Mononuclear cell (primary cell): ENCODE measurements at regions not wholly inside any gene's neighbourhood (a gene's known extent, or its start where the extent isn't known, plus 50 kb on each side); places are given as distances from the start of the nearest gene placed in this dataset.

Source experiments
- H3K27me3 ChIP-seq: 2 replicates; pipeline ENCODE4 v1.6.0; 2011; ENCODE audit warnings: low read length, control low read depth; ENCODE audit not compliant: insufficient read depth
- H3K4me1 ChIP-seq: 2 replicates; pipeline ENCODE4 v1.5.1; 2011; ENCODE audit warnings: mild to moderate bottlenecking, low read length, control low read depth; ENCODE audit not compliant: insufficient read depth
- H3K4me3 ChIP-seq: 2 replicates; pipeline ENCODE4 v1.5.1; 2011; ENCODE audit warnings: mild to moderate bottlenecking, low read length, moderate library complexity
- H3K9me3 ChIP-seq: 2 replicates; pipeline ENCODE4 v1.5.1; 2011; ENCODE audit warnings: low read depth, mild to moderate bottlenecking, control low read depth, low read length

GRCh38 chr3:194231929-194232832 is 96.2 kb downstream of the HES1 start:
- H3K27me3 ChIP-seq, result no peaks in the 10 kb centered on the region
- no peaks in the 10 kb centered on the region for H3K4me1 ChIP-seq
- no peaks in the 10 kb centered on the region for H3K9me3 ChIP-seq
- H3K4me3 ChIP-seq, result no peak overlapping the region

- Histone ChIP-seq H3K9me3 (no peaks in the 10 kb centered on the region), H3K27me3 (no peaks in the 10 kb centered on the region), H3K4me1 (no peaks in the 10 kb centered on the region), H3K4me3 (no peak overlapping the region)
These were observed 97.2 kb downstream of the HES1 start for GRCh38 chr3:194233150-194233549.

- H3K27me3 ChIP-seq, result no peaks in the 10 kb centered on the region
- H3K4me1 ChIP-seq, result no peaks in the 10 kb centered on the region
- H3K4me3 ChIP-seq, result no peak overlapping the region
- no peaks in the 10 kb centered on the region for H3K9me3 ChIP-seq
These were observed 99.2 kb downstream of the HES1 start for GRCh38 chr3:194235160-194235559.

GRCh38 chr3:194237110-194237509 is 101.2 kb downstream of the HES1 start:
- Histone ChIP-seq H3K27me3 (no peaks in the 10 kb centered on the region), H3K4me3 (no peak overlapping the region), H3K9me3 (no peaks in the 10 kb centered on the region), H3K4me1 (no peaks in the 10 kb centered on the region)

GRCh38 chr3:194240766-194241165 is 104.8 kb downstream of the HES1 start:
- Histone ChIP-seq H3K27me3 (no peaks in the 10 kb centered on the region), H3K9me3 (no peaks in the 10 kb centered on the region), H3K4me3 (no peak overlapping the region), H3K4me1 (no peaks in the 10 kb centered on the region)

- Histone ChIP-seq H3K4me3 (no peak overlapping the region), H3K27me3 (no peaks in the 10 kb centered on the region), H3K4me1 (no peaks in the 10 kb centered on the region), H3K9me3 (no peaks in the 10 kb centered on the region)
These were observed 107.4 kb downstream of the HES1 start for GRCh38 chr3:194243172-194243837.

- Histone ChIP-seq H3K4me1 (no peaks in the 10 kb centered on the region), H3K27me3 (no peaks in the 10 kb centered on the region), H3K9me3 (no peaks in the 10 kb centered on the region), H3K4me3 (no peak overlapping the region)
These were observed 107.0 kb downstream of the CPN2 start for GRCh38 chr3:194244167-194244566.

GRCh38 chr3:194245474-194245873 is 105.7 kb downstream of the CPN2 start:
- Histone ChIP-seq H3K4me3 (no peak overlapping the region), H3K27me3 (no peaks in the 10 kb centered on the region), H3K9me3 (no peaks in the 10 kb centered on the region), H3K4me1 (no peaks in the 10 kb centered on the region)

- H3K4me1 ChIP-seq, result no peaks in the 10 kb centered on the region
- no peak overlapping the region for H3K4me3 ChIP-seq
- no peaks in the 10 kb centered on the region for H3K27me3 ChIP-seq
- no peaks in the 10 kb centered on the region for H3K9me3 ChIP-seq
These were observed 105.1 kb downstream of the CPN2 start for GRCh38 chr3:194245975-194246561.

GRCh38 chr3:194246709-194247349 is 104.3 kb downstream of the CPN2 start:
- H3K4me3 ChIP-seq, result no peak overlapping the region

GRCh38 chr3:194247350-194247740 is 103.8 kb downstream of the CPN2 start:
- Histone ChIP-seq H3K27me3 (no peaks in the 10 kb centered on the region), H3K9me3 (no peaks in the 10 kb centered on the region), H3K4me1 (no peaks in the 10 kb centered on the region), H3K4me3 (no peak overlapping the region)

More at GRCh38 chr3:194246709-194247349, 104.3 kb downstream of the CPN2 start:
- H3K4me1 ChIP-seq, result no peaks in the 10 kb centered on the region
- H3K27me3 ChIP-seq, result no peaks in the 10 kb centered on the region
- no peaks in the 10 kb centered on the region for H3K9me3 ChIP-seq

GRCh38 chr3:194249323-194250097 is 101.6 kb downstream of the CPN2 start:
- Histone ChIP-seq H3K9me3 (no peaks in the 10 kb centered on the region), H3K4me3 (no peak overlapping the region), H3K27me3 (no peaks in the 10 kb centered on the region), H3K4me1 (no peaks in the 10 kb centered on the region)

GRCh38 chr3:194250098-194251002 is 100.8 kb downstream of the CPN2 start:
- Histone ChIP-seq H3K27me3 (no peaks in the 10 kb centered on the region), H3K9me3 (no peaks in the 10 kb centered on the region), H3K4me1 (peaks cover 4% of the 10 kb centered on the region), H3K4me3 (no peak overlapping the region)

GRCh38 chr3:194251007-194251406 is 100.1 kb downstream of the CPN2 start:
- H3K4me1 ChIP-seq, result peaks cover 11% of the 10 kb centered on the region
- H3K27me3 ChIP-seq, result no peaks in the 10 kb centered on the region
- no peak overlapping the region for H3K4me3 ChIP-seq
- H3K9me3 ChIP-seq, result no peaks in the 10 kb centered on the region
